ENCODE measurements at regions not wholly inside any gene's neighbourhood (a gene's known extent, or its start where the extent isn't known, plus 50 kb on each side); places are given as distances from the start of the nearest gene placed in this dataset.

DNA sequence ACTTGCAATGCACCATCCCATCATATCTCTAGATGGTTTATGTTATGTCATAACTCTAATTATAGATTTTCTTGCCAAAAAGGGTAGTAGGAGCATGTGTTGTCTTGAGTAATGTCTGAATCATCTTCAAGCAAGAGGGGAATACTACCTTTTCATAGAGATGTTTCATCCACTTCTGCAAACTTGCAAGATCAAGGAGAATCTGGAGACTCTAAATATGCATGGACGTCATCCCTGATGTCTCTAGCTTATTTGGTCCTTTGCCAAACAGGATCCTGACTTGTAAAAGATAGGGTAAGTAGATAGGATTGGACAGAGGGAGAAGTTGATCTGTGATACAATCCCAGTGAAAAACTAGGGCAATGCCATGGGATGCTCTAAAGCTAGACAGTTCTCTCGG lies 246.5 kb downstream of the DMRTA1 start:
- no peaks in the 10 kb centered on the region for H3K36me3 ChIP-seq (ENCODE audit: control insufficient read depth in 1 of 2, insufficient read depth in 2 of 2, low read length in 2 of 2)
- no peaks in the 10 kb centered on the region for H3K4me1 ChIP-seq (ENCODE audit: control insufficient read depth in 1 of 2, insufficient read depth in 2 of 2, low read length in 2 of 2)
- H3K9ac ChIP-seq (ENCODE audit: low read depth in 1 of 2, low read length in 2 of 2): no peak overlapping the region
- H3K9me3 ChIP-seq (ENCODE audit: control insufficient read depth in 1 of 2, low read length in 2 of 2): peaks cover 0 to 3% of the 10 kb centered on the region in 2 donors
- no peak overlapping the region for H3K4me3 ChIP-seq (ENCODE audit: low read depth in 1 of 2, low read length in 2 of 2)
- no peaks in the 10 kb centered on the region for H3K27me3 ChIP-seq (ENCODE audit: control insufficient read depth in 1 of 2, insufficient read depth in 2 of 2, low read length in 2 of 2)
- no peak overlapping the region for H3K27ac ChIP-seq (ENCODE audit: low read depth, low read length)

DNA sequence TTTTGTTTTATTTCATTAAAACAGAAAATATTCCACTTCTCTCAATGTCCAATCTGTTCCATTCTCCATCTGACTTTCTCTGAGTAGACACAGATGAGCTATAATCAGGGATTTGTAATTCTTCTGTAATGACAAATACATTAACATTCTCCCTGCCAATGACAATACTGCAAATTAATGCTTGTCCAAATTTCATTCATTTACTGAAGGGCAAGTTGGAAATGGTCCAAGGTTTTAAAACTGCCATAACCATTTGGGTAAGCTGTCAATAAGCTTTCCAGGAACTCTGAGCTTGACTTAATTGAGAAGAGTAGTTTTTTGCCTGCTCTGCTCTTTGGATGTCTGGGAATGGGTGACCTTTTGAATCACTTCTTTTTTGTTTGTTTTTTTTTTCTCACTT lies 253.5 kb downstream of the DMRTA1 start:
- Histone ChIP-seq H3K27ac (ENCODE audit: low read depth, low read length) (no peak overlapping the region), H3K27me3 (ENCODE audit: control insufficient read depth in 1 of 2, insufficient read depth in 2 of 2, low read length in 2 of 2) (no peaks in the 10 kb centered on the region), H3K4me3 (ENCODE audit: low read depth in 1 of 2, low read length in 2 of 2) (no peak overlapping the region), H3K9ac (ENCODE audit: low read depth in 1 of 2, low read length in 2 of 2) (no peak overlapping the region), H3K4me1 (ENCODE audit: control insufficient read depth in 1 of 2, insufficient read depth in 2 of 2, low read length in 2 of 2) (no peaks in the 10 kb centered on the region), H3K9me3 (ENCODE audit: control insufficient read depth in 1 of 2, low read length in 2 of 2) (no peaks in the 10 kb centered on the region), H3K36me3 (ENCODE audit: control insufficient read depth in 1 of 2, insufficient read depth in 2 of 2, low read length in 2 of 2) (no peaks in the 10 kb centered on the region)

DNA sequence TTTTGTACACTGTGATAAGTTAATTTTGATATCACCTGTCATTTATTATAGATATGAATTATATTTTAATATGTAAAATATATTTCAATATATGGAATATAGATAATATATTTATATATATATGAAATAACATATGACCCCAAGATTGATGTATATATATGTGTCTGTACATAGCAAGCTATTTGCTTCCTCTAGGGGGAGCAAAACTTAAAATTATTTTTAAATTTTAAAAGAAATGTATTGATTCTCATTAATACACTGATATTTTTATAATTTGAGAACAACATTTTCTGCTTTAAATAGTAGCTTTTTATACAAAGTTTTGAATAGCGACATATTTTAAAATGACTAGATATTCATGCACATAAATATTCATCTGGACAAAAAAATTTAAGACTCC lies 272.0 kb downstream of the DMRTA1 start:
- Histone ChIP-seq H3K36me3 (ENCODE audit: control insufficient read depth in 1 of 2, insufficient read depth in 2 of 2, low read length in 2 of 2) (no peaks in the 10 kb centered on the region), H3K27ac (ENCODE audit: low read depth, low read length) (no peak overlapping the region), H3K27me3 (ENCODE audit: control insufficient read depth in 1 of 2, insufficient read depth in 2 of 2, low read length in 2 of 2) (no peaks in the 10 kb centered on the region), H3K9ac (ENCODE audit: low read depth in 1 of 2, low read length in 2 of 2) (no peak overlapping the region), H3K4me1 (ENCODE audit: control insufficient read depth in 1 of 2, insufficient read depth in 2 of 2, low read length in 2 of 2) (no peaks in the 10 kb centered on the region), H3K9me3 (ENCODE audit: control insufficient read depth in 1 of 2, low read length in 2 of 2) (no peaks in the 10 kb centered on the region), H3K4me3 (ENCODE audit: low read depth in 1 of 2, low read length in 2 of 2) (no peak overlapping the region)

DNA sequence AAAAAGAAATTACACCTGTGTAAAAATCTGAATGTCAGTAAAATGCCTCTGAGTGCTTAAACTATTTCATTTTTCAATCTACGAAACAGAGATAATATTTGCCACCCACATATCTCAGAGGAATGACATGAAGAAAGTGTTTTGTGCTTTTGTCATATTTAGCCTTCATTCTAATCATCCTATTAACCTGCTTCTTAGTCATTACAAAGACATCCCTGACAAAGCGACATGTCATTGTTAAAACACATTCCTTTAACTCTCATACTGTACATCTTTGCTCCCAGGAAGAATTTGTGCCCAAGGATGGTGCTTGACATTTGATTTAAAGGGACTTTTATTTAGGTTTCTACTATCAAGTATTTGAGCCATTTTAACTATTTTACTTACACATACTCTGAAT lies 275.9 kb downstream of the DMRTA1 start:
- H3K9me3 ChIP-seq (ENCODE audit: control insufficient read depth in 1 of 2, low read length in 2 of 2): no peaks in the 10 kb centered on the region
- H3K27me3 ChIP-seq (ENCODE audit: control insufficient read depth in 1 of 2, insufficient read depth in 2 of 2, low read length in 2 of 2): no peaks in the 10 kb centered on the region
- no peaks in the 10 kb centered on the region for H3K36me3 ChIP-seq (ENCODE audit: control insufficient read depth in 1 of 2, insufficient read depth in 2 of 2, low read length in 2 of 2)
- H3K4me1 ChIP-seq (ENCODE audit: control insufficient read depth in 1 of 2, insufficient read depth in 2 of 2, low read length in 2 of 2): no peaks in the 10 kb centered on the region
- H3K27ac ChIP-seq (ENCODE audit: low read depth, low read length): no peak overlapping the region
- H3K9ac ChIP-seq (ENCODE audit: low read depth in 1 of 2, low read length in 2 of 2): no peak overlapping the region
- H3K4me3 ChIP-seq (ENCODE audit: low read depth in 1 of 2, low read length in 2 of 2): no peak overlapping the region

DNA sequence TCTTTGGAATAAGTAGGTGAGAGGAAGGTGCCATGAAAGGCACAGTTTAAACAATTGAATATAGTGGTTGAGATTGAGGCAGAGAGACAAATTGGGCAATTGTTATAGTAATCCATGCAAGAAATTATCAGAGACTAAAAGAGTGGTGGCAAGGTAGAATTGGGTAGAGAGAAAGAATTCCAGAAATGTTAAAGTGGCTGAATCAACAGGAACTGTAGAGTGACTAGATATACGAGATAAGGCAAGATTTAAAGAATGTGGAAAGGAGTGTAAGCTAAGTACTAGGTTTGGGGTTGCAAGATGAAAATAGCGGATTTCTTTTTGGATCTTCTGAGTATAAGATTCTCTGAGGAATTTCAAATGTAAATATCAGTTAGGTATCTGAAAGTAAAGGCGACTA lies 285.2 kb downstream of the DMRTA1 start:
- H3K36me3 ChIP-seq (ENCODE audit: control insufficient read depth in 1 of 2, insufficient read depth in 2 of 2, low read length in 2 of 2): no peaks in the 10 kb centered on the region
- no peaks in the 10 kb centered on the region for H3K27me3 ChIP-seq (ENCODE audit: control insufficient read depth in 1 of 2, insufficient read depth in 2 of 2, low read length in 2 of 2)
- no peak overlapping the region for H3K4me3 ChIP-seq (ENCODE audit: low read depth in 1 of 2, low read length in 2 of 2)
- no peaks in the 10 kb centered on the region for H3K9me3 ChIP-seq (ENCODE audit: control insufficient read depth in 1 of 2, low read length in 2 of 2)
- no peaks in the 10 kb centered on the region for H3K4me1 ChIP-seq (ENCODE audit: control insufficient read depth in 1 of 2, insufficient read depth in 2 of 2, low read length in 2 of 2)
- no peak overlapping the region for H3K27ac ChIP-seq (ENCODE audit: low read depth, low read length)
- H3K9ac ChIP-seq (ENCODE audit: low read depth in 1 of 2, low read length in 2 of 2): no peak overlapping the region

DNA sequence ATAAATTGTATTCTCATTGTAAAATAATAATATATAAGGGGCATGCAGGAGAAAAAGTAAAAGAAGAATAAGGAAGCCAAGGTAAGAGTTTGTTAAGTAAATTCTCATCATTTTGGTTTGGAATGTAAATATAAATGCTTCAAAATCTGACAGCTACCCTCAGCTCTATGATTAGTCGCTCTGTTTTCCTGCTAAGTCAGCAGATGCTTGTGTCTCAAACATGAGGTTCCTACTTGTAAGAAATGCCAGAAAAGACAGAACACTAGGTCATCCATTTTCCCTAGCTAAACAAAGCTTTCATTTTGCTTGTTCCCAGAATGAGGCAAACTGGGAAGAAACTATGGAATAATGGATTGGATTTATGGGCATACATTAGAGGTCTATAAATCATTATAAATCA lies 293.1 kb downstream of the DMRTA1 start:
- Histone ChIP-seq H3K9ac (ENCODE audit: low read depth in 1 of 2, low read length in 2 of 2) (no peak overlapping the region), H3K9me3 (ENCODE audit: control insufficient read depth in 1 of 2, low read length in 2 of 2) (peaks cover 0 to 8% of the 10 kb centered on the region in 2 donors), H3K4me1 (ENCODE audit: control insufficient read depth in 1 of 2, insufficient read depth in 2 of 2, low read length in 2 of 2) (no peaks in the 10 kb centered on the region), H3K27me3 (ENCODE audit: control insufficient read depth in 1 of 2, insufficient read depth in 2 of 2, low read length in 2 of 2) (no peaks in the 10 kb centered on the region), H3K27ac (ENCODE audit: low read depth, low read length) (no peak overlapping the region), H3K36me3 (ENCODE audit: control insufficient read depth in 1 of 2, insufficient read depth in 2 of 2, low read length in 2 of 2) (no peaks in the 10 kb centered on the region), H3K4me3 (ENCODE audit: low read depth in 1 of 2, low read length in 2 of 2) (no peak overlapping the region)

DNA sequence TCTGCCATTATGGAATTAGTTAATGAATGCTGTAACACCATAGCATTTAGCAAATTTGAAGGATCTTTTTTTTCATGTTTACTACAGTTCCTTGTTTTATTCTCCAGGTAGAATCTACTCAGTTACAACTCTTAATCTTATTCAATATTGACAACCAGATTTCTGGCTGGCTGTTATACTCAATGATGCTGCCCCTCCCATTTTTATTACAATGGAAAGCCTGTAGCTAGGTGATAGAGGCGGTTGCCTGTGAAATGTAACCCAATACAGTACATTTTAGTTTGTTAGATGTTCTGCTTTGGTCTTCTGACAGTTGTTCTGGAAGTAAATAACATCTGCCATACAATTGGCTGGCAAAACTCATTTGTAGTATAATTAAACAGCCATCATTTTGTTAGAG lies 294.2 kb downstream of the DMRTA1 start:
- H3K9me3 ChIP-seq (ENCODE audit: control insufficient read depth in 1 of 2, low read length in 2 of 2): peaks cover 0 to 8% of the 10 kb centered on the region in 2 donors
- H3K36me3 ChIP-seq (ENCODE audit: control insufficient read depth in 1 of 2, insufficient read depth in 2 of 2, low read length in 2 of 2): no peaks in the 10 kb centered on the region
- no peak overlapping the region for H3K4me3 ChIP-seq (ENCODE audit: low read depth in 1 of 2, low read length in 2 of 2)
- H3K27me3 ChIP-seq (ENCODE audit: control insufficient read depth in 1 of 2, insufficient read depth in 2 of 2, low read length in 2 of 2): no peaks in the 10 kb centered on the region
- H3K9ac ChIP-seq (ENCODE audit: low read depth in 1 of 2, low read length in 2 of 2): no peak overlapping the region
- H3K27ac ChIP-seq (ENCODE audit: low read depth, low read length): no peak overlapping the region
- no peaks in the 10 kb centered on the region for H3K4me1 ChIP-seq (ENCODE audit: control insufficient read depth in 1 of 2, insufficient read depth in 2 of 2, low read length in 2 of 2)

DNA sequence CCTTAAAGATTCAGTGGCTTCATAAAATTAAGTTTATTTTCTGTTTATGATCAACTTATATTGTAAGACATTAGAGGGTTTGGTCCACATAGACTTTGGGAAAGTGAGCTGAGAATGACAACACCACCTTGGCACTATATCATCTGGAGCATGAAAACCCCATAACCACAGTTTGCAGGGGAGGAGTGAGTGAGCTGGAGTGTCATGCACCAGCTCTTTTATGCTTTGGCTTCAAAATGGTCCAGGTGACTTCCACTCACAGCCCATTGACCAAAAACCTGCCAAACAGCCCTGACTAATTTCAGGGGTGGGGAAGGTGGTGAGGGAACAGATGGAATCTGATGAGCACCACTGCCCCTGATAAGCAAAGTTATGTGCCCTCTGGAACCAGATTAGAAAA lies 295.8 kb downstream of the DMRTA1 start:
- H3K9me3 ChIP-seq (ENCODE audit: control insufficient read depth in 1 of 2, low read length in 2 of 2): peaks cover 0 to 8% of the 10 kb centered on the region in 2 donors
- no peaks in the 10 kb centered on the region for H3K36me3 ChIP-seq (ENCODE audit: control insufficient read depth in 1 of 2, insufficient read depth in 2 of 2, low read length in 2 of 2)
- H3K9ac ChIP-seq (ENCODE audit: low read depth in 1 of 2, low read length in 2 of 2): no peak overlapping the region
- H3K27ac ChIP-seq (ENCODE audit: low read depth, low read length): no peak overlapping the region
- H3K27me3 ChIP-seq (ENCODE audit: control insufficient read depth in 1 of 2, insufficient read depth in 2 of 2, low read length in 2 of 2): no peaks in the 10 kb centered on the region
- H3K4me1 ChIP-seq (ENCODE audit: control insufficient read depth in 1 of 2, insufficient read depth in 2 of 2, low read length in 2 of 2): no peaks in the 10 kb centered on the region
- H3K4me3 ChIP-seq (ENCODE audit: low read depth in 1 of 2, low read length in 2 of 2): no peak overlapping the region

DNA sequence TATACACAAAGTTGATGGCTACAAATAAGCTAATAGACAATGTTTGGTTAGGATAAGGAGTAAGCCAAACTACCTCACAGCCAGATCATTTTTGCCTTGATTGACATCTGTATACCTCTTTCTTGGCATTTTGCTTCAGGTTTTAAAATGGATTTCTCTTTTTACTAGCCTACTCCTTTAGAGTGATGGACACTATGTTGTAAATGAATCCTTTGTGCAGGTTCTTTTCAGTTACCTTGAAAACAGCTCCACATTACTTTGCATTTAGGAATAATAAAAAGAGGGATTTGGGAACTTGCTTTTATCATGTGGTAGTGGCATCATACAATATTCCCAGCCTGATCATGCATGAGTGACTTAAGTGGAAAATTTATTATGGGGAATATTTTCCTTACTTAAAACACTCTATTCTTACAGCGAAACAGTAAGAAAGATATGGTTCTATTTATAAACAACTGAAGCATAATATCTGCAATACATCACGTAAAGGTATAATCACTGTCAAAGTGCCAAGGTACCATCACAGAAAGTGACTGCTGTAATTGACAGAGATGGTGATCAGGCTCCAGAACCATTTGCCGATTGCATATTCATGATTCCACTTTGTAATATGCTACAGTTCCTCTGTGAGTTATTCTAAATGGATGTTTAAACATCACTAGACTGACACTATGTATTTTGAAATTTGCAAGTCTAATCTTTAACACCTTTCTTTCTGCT lies 327.0 kb downstream of the DMRTA1 start:
- Histone ChIP-seq H3K4me1 (ENCODE audit: control insufficient read depth in 1 of 2, insufficient read depth in 2 of 2, low read length in 2 of 2) (no peaks in the 10 kb centered on the region), H3K27ac (ENCODE audit: low read depth, low read length) (no peak overlapping the region), H3K9me3 (ENCODE audit: control insufficient read depth in 1 of 2, low read length in 2 of 2) (no peaks in the 10 kb centered on the region), H3K4me3 (ENCODE audit: low read depth in 1 of 2, low read length in 2 of 2) (no peak overlapping the region), H3K27me3 (ENCODE audit: control insufficient read depth in 1 of 2, insufficient read depth in 2 of 2, low read length in 2 of 2) (no peaks in the 10 kb centered on the region), H3K9ac (ENCODE audit: low read depth in 1 of 2, low read length in 2 of 2) (no peak overlapping the region), H3K36me3 (ENCODE audit: control insufficient read depth in 1 of 2, insufficient read depth in 2 of 2, low read length in 2 of 2) (no peaks in the 10 kb centered on the region)

DNA sequence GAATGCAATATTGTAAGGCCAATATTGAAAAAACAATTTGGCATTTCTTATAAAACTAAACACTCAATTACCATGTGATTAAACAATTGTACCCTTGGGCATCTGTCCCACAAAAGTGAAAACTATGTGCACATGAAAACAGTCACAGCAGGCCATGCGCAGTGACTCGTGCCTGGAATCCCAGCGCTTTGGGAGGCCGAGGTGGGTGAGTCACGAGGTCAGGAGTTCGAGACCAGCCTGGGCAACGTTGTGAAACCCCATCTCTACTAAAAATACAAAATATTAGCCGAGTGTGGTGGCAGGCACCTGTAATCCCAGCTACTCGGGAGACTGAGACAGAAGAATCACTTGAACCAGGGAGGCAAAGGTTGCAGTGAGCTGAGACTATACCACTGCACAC lies 343.7 kb downstream of the DMRTA1 start:
- Histone ChIP-seq H3K4me1 (ENCODE audit: control insufficient read depth in 1 of 2, insufficient read depth in 2 of 2, low read length in 2 of 2) (no peaks in the 10 kb centered on the region), H3K27ac (ENCODE audit: low read depth, low read length) (no peak overlapping the region), H3K27me3 (ENCODE audit: control insufficient read depth in 1 of 2, insufficient read depth in 2 of 2, low read length in 2 of 2) (no peaks in the 10 kb centered on the region), H3K9ac (ENCODE audit: low read depth in 1 of 2, low read length in 2 of 2) (no peak overlapping the region), H3K9me3 (ENCODE audit: control insufficient read depth in 1 of 2, low read length in 2 of 2) (peaks cover 0 to 3% of the 10 kb centered on the region in 2 donors), H3K4me3 (ENCODE audit: low read depth in 1 of 2, low read length in 2 of 2) (no peak overlapping the region), H3K36me3 (ENCODE audit: control insufficient read depth in 1 of 2, insufficient read depth in 2 of 2, low read length in 2 of 2) (no peaks in the 10 kb centered on the region)

DNA sequence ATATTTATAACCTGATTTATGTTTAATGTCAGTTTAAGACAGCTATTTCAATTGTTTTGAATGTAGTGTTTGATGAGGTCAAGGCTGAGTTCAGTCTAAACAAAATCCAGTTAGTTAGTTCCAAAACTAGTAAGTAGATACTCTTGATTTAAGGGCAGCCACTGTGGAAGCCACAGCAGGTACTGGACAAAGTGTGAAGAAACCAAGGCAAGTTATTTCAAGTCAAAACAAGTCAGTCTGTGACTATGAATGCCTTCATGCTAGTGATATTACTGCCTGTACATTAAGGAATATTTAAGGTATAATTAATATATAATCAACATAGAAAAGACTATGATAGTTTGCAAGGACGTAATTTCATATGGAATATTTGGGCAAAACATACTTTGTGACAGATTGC lies 362.3 kb downstream of the DMRTA1 start:
- Histone ChIP-seq H3K4me3 (ENCODE audit: low read depth in 1 of 2, low read length in 2 of 2) (no peak overlapping the region), H3K4me1 (ENCODE audit: control insufficient read depth in 1 of 2, insufficient read depth in 2 of 2, low read length in 2 of 2) (no peaks in the 10 kb centered on the region), H3K9me3 (ENCODE audit: control insufficient read depth in 1 of 2, low read length in 2 of 2) (peaks cover 0 to 4% of the 10 kb centered on the region in 2 donors), H3K36me3 (ENCODE audit: control insufficient read depth in 1 of 2, insufficient read depth in 2 of 2, low read length in 2 of 2) (no peaks in the 10 kb centered on the region), H3K27me3 (ENCODE audit: control insufficient read depth in 1 of 2, insufficient read depth in 2 of 2, low read length in 2 of 2) (no peaks in the 10 kb centered on the region), H3K27ac (ENCODE audit: low read depth, low read length) (no peak overlapping the region), H3K9ac (ENCODE audit: low read depth in 1 of 2, low read length in 2 of 2) (no peak overlapping the region)
